Loucy (cell line): ENCODE measurements at regions not wholly inside any gene's neighbourhood (a gene's known extent, or its start where the extent isn't known, plus 50 kb on each side); places are given as distances from the start of the nearest gene placed in this dataset.

Source experiments
- H2AFZ ChIP-seq: fragments of 200-600 bp; sonication (generic); 2 replicates; pipeline ENCODE4 v1.6.0; 2016; ENCODE audit warnings: antibody characterized with exemption, mild to moderate bottlenecking, low read length, moderate library complexity
- H3F3A ChIP-seq: fragments of 200-600 bp; 2 replicates; pipeline ENCODE4 v1.6.0; 2016; ENCODE audit warnings: antibody characterized with exemption, low read depth, mild to moderate bottlenecking
- H3K27me3 ChIP-seq: fragments of 200-600 bp; sonication (generic); 2 replicates; pipeline ENCODE4 v1.6.1; 2014; ENCODE audit warnings: low read length, mild to moderate bottlenecking; ENCODE audit not compliant: insufficient read depth, poor library complexity, severe bottlenecking
- H3K36me3 ChIP-seq: fragments of 200-600 bp; sonication (generic); 2 replicates; pipeline ENCODE4 v1.6.1; 2016; ENCODE audit warnings: low read length; ENCODE audit not compliant: insufficient read depth
- H3K4me1 ChIP-seq: fragments of 200-600 bp; sonication (generic); 2 replicates; pipeline ENCODE4 v1.5.1; 2014; ENCODE audit warnings: low read length, mild to moderate bottlenecking; ENCODE audit not compliant: insufficient read depth, poor library complexity, severe bottlenecking
- H3K4me2 ChIP-seq: fragments of 200-600 bp; sonication (generic); 2 replicates; pipeline ENCODE4 v1.6.0; 2014; ENCODE audit warnings: antibody characterized with exemption, low read length, low read depth, mild to moderate bottlenecking; ENCODE audit not compliant: poor library complexity, severe bottlenecking
- H3K4me3 ChIP-seq: fragments of 200-600 bp; sonication (generic); 2 replicates; pipeline ENCODE4 v1.5.1; 2014; ENCODE audit warnings: low read length, mild to moderate bottlenecking, mixed read lengths; ENCODE audit not compliant: poor library complexity, severe bottlenecking
- H3K79me2 ChIP-seq: fragments of 200-600 bp; sonication (generic); 2 replicates; pipeline ENCODE4 v1.6.1; 2014; ENCODE audit warnings: low read length; ENCODE audit not compliant: insufficient read depth
- H3K9ac ChIP-seq: fragments of 200-600 bp; sonication (generic); 2 replicates; pipeline ENCODE4 v1.6.0; 2014; ENCODE audit warnings: mild to moderate bottlenecking, low read depth, low read length, moderate library complexity; ENCODE audit not compliant: poor library complexity, severe bottlenecking
- H3K9me2 ChIP-seq: fragments of 200-600 bp; sonication (generic); replicated peaks from 2 replicates; pipeline ENCODE4 v1.6.1; 2016; ENCODE audit warnings: low read depth, low read length, mixed read lengths
- H3K9me3 ChIP-seq: fragments of 200-600 bp; sonication (generic); 2 replicates; pipeline ENCODE4 v1.6.1; 2014; ENCODE audit warnings: mild to moderate bottlenecking, antibody characterized with exemption, low read length, low read depth; ENCODE audit not compliant: insufficient read depth
- H4K20me1 ChIP-seq: fragments of 200-600 bp; sonication (generic); 2 replicates; pipeline ENCODE4 v1.6.0; 2014; ENCODE audit warnings: antibody characterized with exemption, low read length, mild to moderate bottlenecking; ENCODE audit not compliant: insufficient read depth, poor library complexity, severe bottlenecking
- EZH2phosphoT487 ChIP-seq: fragments of 200-600 bp; IDR thresholded peaks from 2 replicates; pipeline ENCODE4 v1.6.1; 2018; ENCODE audit warnings: antibody characterized with exemption, mild to moderate bottlenecking, moderate library complexity, borderline replicate concordance
- TF ChIP-seq, protein P1 (sequence below): fragments of 200-600 bp; sonication (generic); conservative IDR thresholded peaks from 2 replicates; pipeline ENCODE4 v1.5.1; 2014; ENCODE audit warnings: mild to moderate bottlenecking, antibody characterized with exemption, low read length

DNA sequence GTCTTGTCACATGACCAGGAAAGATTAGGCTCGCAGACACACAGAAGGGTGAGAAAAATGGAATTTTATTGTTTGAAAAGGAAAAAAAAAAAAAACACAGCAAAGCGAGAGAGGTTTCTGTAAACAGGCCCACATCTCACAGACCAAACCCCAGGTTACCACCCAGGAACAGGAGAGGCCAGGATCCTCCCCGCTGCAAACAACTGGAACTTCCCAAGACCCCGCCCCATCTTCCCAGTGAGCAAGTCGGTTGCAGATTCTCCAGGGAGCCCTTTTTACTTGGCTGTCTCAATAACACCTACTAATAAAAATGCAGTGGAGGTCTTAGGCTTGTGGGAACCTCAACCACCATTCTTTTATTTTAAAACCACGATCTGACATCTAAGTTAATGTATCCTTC is 84.7 kb upstream of the ETS2 start:
- no peaks in the 10 kb centered on the region for H3K27me3 ChIP-seq
- no peaks in the 10 kb centered on the region for H3K9me2 ChIP-seq
- TF ChIP-seq, protein P1, sequence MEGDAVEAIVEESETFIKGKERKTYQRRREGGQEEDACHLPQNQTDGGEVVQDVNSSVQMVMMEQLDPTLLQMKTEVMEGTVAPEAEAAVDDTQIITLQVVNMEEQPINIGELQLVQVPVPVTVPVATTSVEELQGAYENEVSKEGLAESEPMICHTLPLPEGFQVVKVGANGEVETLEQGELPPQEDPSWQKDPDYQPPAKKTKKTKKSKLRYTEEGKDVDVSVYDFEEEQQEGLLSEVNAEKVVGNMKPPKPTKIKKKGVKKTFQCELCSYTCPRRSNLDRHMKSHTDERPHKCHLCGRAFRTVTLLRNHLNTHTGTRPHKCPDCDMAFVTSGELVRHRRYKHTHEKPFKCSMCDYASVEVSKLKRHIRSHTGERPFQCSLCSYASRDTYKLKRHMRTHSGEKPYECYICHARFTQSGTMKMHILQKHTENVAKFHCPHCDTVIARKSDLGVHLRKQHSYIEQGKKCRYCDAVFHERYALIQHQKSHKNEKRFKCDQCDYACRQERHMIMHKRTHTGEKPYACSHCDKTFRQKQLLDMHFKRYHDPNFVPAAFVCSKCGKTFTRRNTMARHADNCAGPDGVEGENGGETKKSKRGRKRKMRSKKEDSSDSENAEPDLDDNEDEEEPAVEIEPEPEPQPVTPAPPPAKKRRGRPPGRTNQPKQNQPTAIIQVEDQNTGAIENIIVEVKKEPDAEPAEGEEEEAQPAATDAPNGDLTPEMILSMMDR, result no peak
- TF ChIP-seq EZH2phosphoT487, result no peak
- H3K4me1 ChIP-seq, result peaks cover 29% of the 10 kb centered on the region
- no peaks in the 10 kb centered on the region for H3K79me2 ChIP-seq
- peak overlapping the region; percentile 1 for H3K4me2 ChIP-seq
- H3F3A ChIP-seq, result no peaks in the 10 kb centered on the region
- H3K9ac ChIP-seq, result no peak overlapping the region
- no peaks in the 10 kb centered on the region for H4K20me1 ChIP-seq
- H3K36me3 ChIP-seq, result no peaks in the 10 kb centered on the region
- H3K4me3 ChIP-seq, result no peak overlapping the region
- H3K9me3 ChIP-seq, result 0 out of 2 replicates have a peak, but pooled peaks cover 7% of the 10 kb centered on the region
- H2AFZ ChIP-seq, result 0 out of 2 replicates have a peak overlapping the region, but pooled peaks have one; percentile 9

DNA sequence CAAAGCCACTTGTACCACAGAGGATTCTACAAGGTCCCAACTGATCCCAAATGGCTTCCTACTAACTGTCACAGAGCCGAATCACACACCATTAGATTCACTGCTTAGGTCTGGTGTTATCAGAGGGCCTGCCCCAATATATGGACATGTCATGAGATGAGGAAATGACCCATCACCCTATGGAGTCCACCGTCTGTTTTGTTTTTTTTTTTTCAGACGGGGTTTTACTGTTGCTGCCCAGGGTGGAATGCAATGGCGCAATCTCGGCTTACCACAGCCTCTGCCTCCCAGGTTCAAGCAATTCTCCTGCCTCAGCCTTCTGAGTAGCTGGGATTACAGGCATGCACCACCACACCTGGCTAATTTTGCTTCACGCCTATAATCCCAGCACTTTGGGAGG is 83.8 kb upstream of the ETS2 start:
- Histone ChIP-seq H2AFZ (no peak overlapping the region), H3F3A (no peaks in the 10 kb centered on the region), H3K4me2 (no peak overlapping the region), H3K9ac (no peak overlapping the region), H3K9me2 (no peaks in the 10 kb centered on the region), H3K4me1 (peaks cover 20% of the 10 kb centered on the region), H3K79me2 (no peaks in the 10 kb centered on the region), H3K27me3 (no peaks in the 10 kb centered on the region), H3K4me3 (no peak overlapping the region), H3K36me3 (no peaks in the 10 kb centered on the region), H4K20me1 (no peaks in the 10 kb centered on the region), H3K9me3 (0 out of 2 replicates have a peak, but pooled peaks cover 7% of the 10 kb centered on the region)
- no peak for TF ChIP-seq EZH2phosphoT487
- TF ChIP-seq, protein P1, result no peak

DNA sequence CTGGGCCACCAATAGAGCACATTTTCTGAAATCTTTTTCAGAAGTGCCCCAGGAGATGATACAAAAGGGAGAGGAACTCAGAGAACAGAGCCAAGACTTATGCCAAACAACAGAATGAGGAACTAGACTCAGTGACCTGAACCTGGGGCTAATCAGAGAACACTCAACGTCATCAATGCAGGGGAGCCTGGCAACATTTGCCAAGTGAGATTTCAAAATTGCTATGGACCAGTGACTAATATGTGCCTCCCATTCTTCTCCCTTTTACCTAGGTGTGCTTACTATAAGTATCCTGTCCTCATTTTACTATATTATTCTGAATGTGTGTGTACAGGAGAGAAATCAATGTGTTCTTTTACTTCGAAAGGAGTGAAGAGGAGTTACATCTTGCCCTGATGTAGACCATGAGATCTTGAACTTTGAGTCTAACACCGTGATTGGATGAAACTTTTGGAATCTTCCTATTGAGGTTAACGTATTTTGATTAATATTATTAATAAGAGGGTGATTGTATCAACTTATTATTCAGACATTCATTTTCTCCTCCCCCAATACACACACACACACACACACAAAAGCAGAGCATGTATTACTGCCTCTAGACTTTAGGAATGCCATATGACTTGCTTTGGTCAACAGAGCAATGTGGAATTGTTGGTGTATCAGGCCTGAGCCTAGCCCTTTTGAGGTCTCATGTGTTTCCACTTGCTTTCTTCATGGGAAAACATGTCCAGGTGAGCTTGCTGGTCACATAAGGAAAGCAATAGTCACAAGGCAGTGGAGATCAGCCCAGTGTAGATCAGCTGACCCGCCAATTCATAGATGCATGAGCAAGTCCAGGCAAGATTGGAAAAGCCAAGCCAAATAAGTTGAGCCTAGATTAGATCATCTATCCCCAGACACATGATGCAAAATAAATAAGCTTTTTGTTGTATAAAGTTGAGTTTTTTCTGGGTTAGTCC is 80.3 kb upstream of the ETS2 start:
- no peaks in the 10 kb centered on the region for H3K79me2 ChIP-seq
- no peaks in the 10 kb centered on the region for H3K9me2 ChIP-seq
- peaks cover 20% of the 10 kb centered on the region for H3K4me1 ChIP-seq
- H3F3A ChIP-seq, result no peaks in the 10 kb centered on the region
- 0 out of 2 replicates have a peak, but pooled peaks cover 7% of the 10 kb centered on the region for H3K9me3 ChIP-seq
- no peak overlapping the region for H3K9ac ChIP-seq
- H3K27me3 ChIP-seq, result no peaks in the 10 kb centered on the region
- H4K20me1 ChIP-seq, result no peaks in the 10 kb centered on the region
- no peak overlapping the region for H2AFZ ChIP-seq
- TF ChIP-seq, protein P1, result no peak
- no peak for TF ChIP-seq EZH2phosphoT487
- no peak overlapping the region for H3K4me2 ChIP-seq
- H3K4me3 ChIP-seq, result no peak overlapping the region
- no peaks in the 10 kb centered on the region for H3K36me3 ChIP-seq
